ENCODE measurements at regions not wholly inside any gene's neighbourhood (a gene's known extent, or its start where the extent isn't known, plus 50 kb on each side); places are given as distances from the start of the nearest gene placed in this dataset.
"Not testable (repeated sequence)": the region's sequence is repeated elsewhere in the genome, so short reads cannot be mapped to it uniquely, and the experiment has no call there.

GRCh38 chr7:69526570-69526969 lies 71.7 kb upstream of the AUTS2 start:
- no peak for DNase-seq

GRCh38 chr7:69527706-69528105 lies 70.6 kb upstream of the AUTS2 start:
- no peak for DNase-seq

DNA sequence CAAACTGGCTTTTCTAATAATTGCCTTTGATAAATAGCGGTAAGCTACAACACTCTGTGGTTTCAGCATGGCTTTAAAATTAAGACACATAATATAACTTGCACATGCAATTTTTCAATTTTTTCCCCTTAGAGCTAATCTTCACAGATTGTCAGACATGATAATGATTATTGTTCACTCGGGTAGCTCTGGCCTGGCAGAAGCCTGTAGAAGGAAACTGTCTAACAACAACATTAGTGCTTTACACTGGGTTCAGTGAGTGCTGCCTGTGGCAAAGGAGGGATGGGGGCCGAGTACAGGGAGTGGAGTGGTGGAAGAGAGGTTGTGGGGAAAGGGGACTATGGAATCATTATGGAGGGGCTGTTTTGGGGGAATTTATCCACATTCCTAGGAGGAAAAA lies 67.2 kb upstream of the AUTS2 start:
- no peak for DNase-seq

GRCh38 chr7:69534461-69535041 lies 63.7 kb upstream of the AUTS2 start:
- no peak for DNase-seq

DNA sequence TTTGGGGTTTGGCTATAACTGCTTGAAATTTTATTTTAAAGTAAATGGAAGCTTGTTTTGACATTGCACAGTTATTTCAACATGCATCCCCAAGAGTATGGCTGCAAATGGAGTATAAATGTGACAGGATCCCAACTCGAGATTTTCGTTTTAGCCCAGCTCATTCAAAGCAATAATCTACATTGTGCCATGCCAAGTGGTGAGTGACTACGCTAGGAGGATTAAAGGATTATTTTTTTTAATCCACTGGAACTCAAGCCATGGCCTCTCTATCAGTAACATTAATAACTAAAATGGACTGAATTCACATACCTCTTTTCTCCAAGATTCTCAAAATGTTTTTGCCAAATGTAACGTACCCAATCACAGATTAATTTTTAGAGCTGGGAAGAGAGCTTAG lies 60.6 kb upstream of the AUTS2 start:
- no peak for DNase-seq

DNA sequence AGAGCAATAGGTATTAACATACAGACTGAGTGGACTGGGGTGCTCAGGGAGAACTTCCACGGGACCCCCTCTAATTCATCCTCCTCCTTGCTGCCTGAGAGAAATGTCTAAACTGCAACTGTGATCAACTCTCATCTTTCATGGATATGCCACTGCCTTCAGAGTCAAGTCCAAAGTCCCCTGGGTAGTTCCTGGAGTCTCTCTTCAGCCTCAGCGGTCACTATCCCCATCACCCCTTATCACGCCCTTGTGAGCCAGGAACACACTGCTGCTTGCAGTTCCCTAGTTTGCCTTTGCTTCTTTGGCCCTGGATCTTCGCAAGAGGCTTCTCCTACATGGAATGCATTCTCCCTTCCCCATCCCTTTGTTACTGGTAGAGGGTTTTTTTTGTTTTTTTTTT lies 58.7 kb upstream of the AUTS2 start:
- DNase-seq = no peak

DNA sequence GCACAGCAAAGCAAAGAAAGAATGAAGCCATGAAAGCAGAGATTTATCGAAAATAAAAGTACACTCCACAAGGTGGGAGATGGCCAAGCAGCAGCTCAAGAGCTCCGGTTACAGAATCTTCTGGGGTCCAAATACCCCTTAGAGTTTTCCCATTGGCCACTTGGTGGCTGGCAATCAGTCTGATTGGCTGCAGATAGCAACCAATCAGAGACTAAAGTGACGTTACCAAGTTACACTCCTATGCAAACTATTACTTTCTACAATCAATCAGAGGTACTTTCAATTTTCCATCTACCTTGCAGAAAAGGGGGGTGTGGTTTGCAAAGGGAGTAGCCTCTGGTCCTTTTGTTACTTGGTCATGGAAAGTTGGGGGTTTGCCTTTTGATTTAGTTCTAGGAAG lies 58.0 kb upstream of the AUTS2 start:
- no peak for DNase-seq

DNA sequence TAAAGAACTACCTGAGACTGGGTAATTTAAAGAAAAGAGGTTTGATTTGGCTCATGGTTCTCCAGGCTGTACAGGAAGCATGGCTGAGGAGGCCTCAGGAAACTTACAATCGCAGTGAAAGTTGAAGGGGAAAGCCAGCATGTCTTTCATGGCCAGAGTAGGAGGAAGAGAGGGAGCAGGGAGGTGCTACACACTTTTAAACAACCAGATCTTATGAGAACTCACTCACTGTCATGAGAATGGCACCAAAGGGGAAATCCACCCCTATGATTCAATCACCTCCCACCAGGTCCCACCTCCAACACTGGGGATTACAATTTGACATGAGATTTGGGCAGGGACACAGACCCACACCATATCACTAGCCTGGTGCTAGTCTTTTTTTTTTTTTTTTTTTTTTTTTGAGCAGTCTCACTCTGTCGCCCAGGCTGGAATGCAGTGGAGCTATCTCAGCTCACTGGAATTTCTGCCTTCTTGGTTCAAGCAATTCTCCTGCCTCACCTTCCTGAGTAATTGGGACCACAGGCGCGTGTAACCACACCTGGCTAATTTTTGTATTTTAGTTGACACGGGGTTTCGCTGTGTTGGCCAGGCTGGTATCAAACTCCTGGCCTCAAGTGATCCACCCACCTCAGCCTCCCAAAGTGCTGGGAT lies 56.4 kb upstream of the AUTS2 start:
- DNase-seq = not testable (repeated sequence)

GRCh38 chr7:69545175-69545574 lies 53.1 kb upstream of the AUTS2 start:
- no peak for DNase-seq

Data from activated CD4-positive, alpha-beta T cell treated with anti-CD3 and anti-CD28 coated beads, Interleukin-2, amount 50 U/mL, for 16 hours (primary cell).